ENCODE measurements at regions not wholly inside any gene's neighbourhood (a gene's known extent, or its start where the extent isn't known, plus 50 kb on each side); places are given as distances from the start of the nearest gene placed in this dataset.

DNA sequence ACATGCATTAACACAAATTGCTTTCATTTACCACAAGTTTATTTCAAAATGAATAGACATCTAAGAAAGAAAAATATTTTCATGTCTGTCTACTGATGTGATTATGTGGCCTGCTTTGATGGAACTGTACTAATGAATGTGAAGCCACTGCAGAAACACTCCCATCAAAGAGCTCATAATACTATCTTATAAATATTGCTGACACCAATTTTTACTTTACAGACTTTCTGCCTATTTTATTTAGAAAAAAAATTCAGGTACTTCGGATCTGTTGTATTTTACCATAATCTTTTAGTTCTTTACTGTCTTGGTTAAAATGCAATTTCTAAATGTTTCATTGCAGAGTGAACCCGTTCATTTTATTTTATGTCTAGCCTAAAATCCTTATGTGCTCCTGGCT, 281.9 kb downstream of the ICE1 start:
- TF ChIP-seq, protein P1, sequence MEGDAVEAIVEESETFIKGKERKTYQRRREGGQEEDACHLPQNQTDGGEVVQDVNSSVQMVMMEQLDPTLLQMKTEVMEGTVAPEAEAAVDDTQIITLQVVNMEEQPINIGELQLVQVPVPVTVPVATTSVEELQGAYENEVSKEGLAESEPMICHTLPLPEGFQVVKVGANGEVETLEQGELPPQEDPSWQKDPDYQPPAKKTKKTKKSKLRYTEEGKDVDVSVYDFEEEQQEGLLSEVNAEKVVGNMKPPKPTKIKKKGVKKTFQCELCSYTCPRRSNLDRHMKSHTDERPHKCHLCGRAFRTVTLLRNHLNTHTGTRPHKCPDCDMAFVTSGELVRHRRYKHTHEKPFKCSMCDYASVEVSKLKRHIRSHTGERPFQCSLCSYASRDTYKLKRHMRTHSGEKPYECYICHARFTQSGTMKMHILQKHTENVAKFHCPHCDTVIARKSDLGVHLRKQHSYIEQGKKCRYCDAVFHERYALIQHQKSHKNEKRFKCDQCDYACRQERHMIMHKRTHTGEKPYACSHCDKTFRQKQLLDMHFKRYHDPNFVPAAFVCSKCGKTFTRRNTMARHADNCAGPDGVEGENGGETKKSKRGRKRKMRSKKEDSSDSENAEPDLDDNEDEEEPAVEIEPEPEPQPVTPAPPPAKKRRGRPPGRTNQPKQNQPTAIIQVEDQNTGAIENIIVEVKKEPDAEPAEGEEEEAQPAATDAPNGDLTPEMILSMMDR (IDR thresholded peaks at IDR 0.05): no peak
- TF ChIP-seq IRF2 (CRISPR knock-in tag; IDR thresholded peaks at IDR 0.05; ENCODE audit: borderline replicate concordance, low read depth): no peak
- TF ChIP-seq, protein P2, sequence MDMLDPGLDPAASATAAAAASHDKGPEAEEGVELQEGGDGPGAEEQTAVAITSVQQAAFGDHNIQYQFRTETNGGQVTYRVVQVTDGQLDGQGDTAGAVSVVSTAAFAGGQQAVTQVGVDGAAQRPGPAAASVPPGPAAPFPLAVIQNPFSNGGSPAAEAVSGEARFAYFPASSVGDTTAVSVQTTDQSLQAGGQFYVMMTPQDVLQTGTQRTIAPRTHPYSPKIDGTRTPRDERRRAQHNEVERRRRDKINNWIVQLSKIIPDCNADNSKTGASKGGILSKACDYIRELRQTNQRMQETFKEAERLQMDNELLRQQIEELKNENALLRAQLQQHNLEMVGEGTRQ (CRISPR knock-in tag; IDR thresholded peaks at IDR 0.05): no peak
- no peak for TF ChIP-seq NFYB (CRISPR knock-in tag; conservative IDR thresholded peaks at IDR 0.05; ENCODE audit: low read depth)
- no peak for TF ChIP-seq NR2C2 (CRISPR knock-in tag; IDR thresholded peaks at IDR 0.05)
- TF ChIP-seq, protein P3, sequence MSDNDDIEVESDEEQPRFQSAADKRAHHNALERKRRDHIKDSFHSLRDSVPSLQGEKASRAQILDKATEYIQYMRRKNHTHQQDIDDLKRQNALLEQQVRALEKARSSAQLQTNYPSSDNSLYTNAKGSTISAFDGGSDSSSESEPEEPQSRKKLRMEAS (CRISPR knock-in tag; IDR thresholded peaks at IDR 0.05): no peak
- TF ChIP-seq, protein P4, sequence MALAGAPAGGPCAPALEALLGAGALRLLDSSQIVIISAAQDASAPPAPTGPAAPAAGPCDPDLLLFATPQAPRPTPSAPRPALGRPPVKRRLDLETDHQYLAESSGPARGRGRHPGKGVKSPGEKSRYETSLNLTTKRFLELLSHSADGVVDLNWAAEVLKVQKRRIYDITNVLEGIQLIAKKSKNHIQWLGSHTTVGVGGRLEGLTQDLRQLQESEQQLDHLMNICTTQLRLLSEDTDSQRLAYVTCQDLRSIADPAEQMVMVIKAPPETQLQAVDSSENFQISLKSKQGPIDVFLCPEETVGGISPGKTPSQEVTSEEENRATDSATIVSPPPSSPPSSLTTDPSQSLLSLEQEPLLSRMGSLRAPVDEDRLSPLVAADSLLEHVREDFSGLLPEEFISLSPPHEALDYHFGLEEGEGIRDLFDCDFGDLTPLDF (CRISPR knock-in tag; IDR thresholded peaks at IDR 0.05): no peak
- TF ChIP-seq SP1 (CRISPR knock-in tag; conservative IDR thresholded peaks at IDR 0.05): no peak
- TF ChIP-seq CREM (CRISPR knock-in tag; IDR thresholded peaks at IDR 0.05): no peak
- TF ChIP-seq ZNF232 (CRISPR knock-in tag; IDR thresholded peaks at IDR 0.05): no peak
- TF ChIP-seq, protein P5, sequence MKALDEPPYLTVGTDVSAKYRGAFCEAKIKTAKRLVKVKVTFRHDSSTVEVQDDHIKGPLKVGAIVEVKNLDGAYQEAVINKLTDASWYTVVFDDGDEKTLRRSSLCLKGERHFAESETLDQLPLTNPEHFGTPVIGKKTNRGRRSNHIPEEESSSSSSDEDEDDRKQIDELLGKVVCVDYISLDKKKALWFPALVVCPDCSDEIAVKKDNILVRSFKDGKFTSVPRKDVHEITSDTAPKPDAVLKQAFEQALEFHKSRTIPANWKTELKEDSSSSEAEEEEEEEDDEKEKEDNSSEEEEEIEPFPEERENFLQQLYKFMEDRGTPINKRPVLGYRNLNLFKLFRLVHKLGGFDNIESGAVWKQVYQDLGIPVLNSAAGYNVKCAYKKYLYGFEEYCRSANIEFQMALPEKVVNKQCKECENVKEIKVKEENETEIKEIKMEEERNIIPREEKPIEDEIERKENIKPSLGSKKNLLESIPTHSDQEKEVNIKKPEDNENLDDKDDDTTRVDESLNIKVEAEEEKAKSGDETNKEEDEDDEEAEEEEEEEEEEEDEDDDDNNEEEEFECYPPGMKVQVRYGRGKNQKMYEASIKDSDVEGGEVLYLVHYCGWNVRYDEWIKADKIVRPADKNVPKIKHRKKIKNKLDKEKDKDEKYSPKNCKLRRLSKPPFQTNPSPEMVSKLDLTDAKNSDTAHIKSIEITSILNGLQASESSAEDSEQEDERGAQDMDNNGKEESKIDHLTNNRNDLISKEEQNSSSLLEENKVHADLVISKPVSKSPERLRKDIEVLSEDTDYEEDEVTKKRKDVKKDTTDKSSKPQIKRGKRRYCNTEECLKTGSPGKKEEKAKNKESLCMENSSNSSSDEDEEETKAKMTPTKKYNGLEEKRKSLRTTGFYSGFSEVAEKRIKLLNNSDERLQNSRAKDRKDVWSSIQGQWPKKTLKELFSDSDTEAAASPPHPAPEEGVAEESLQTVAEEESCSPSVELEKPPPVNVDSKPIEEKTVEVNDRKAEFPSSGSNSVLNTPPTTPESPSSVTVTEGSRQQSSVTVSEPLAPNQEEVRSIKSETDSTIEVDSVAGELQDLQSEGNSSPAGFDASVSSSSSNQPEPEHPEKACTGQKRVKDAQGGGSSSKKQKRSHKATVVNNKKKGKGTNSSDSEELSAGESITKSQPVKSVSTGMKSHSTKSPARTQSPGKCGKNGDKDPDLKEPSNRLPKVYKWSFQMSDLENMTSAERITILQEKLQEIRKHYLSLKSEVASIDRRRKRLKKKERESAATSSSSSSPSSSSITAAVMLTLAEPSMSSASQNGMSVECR (CRISPR knock-in tag; IDR thresholded peaks at IDR 0.05; ENCODE audit: borderline replicate concordance): no peak
